ENCODE measurements at regions not wholly inside any gene's neighbourhood (a gene's known extent, or its start where the extent isn't known, plus 50 kb on each side); places are given as distances from the start of the nearest gene placed in this dataset.
"Not testable (repeated sequence)": the region's sequence is repeated elsewhere in the genome, so short reads cannot be mapped to it uniquely, and the experiment has no call there.

DNA sequence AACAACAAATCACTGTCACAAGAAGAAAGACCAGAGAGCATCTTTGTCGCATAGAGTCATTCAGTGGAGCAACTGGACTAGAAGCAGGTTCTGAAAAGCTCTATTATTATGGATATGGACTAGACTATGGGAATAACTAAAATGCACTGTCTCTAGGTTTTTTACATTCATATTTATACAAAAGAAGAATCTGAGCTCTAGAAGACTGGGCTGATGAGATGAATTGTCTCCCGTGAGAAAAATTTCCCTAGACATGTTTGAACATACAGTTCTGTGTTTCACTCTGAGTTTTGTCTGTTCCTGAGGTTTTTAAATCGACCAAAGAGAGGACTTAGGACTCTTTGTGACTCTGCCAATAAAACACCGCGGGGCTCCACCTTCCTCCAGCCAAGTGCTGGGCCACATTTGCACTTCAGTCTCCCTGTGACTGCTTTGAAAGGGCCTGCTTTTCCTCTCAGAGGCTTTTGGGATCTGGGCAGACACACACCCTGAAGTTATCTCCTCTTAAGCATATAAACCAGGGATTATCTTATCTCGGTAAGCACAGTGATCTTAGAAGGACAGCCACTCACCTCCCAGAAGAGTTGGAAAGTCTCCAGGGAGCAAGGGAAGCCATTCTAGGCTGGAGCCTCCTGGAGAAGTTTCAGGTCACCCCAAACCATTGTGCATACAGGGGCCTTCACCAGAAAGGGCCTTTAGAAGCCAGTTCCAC lies 101.0 kb upstream of the JCAD start:
- Histone ChIP-seq H2AFZ (replicated peaks) (peak overlapping the region; percentile 81), H3K4me2 (no peak overlapping the region), H3K4me3 (no peak overlapping the region), H4K20me1 (ENCODE audit: low read depth) (no peaks in the 10 kb centered on the region), H3K36me3 (no peaks in the 10 kb centered on the region), H3K9ac (no peak overlapping the region), H3K27me3 (no peaks in the 10 kb centered on the region), H3K4me1 (peaks cover 5% of the 10 kb centered on the region), H3K9me3 (ENCODE audit: low read depth) (no peaks in the 10 kb centered on the region), H3K27ac (no peak overlapping the region), H3K79me2 (ENCODE audit: low read depth) (no peaks in the 10 kb centered on the region), H3F3A (ENCODE audit: low read depth) (peaks cover 8% of the 10 kb centered on the region)
- DNase-seq (ENCODE audit: low spot score): no peak
- peaks cover 17% of the 10 kb centered on the region for H3K9me3 Mint-ChIP-seq
- peak overlapping the region; percentile 83 for H3K27ac Mint-ChIP-seq
- TF ChIP-seq EZH2 (IDR thresholded peaks at IDR 0.05): no peak
- TF ChIP-seq, protein P1, sequence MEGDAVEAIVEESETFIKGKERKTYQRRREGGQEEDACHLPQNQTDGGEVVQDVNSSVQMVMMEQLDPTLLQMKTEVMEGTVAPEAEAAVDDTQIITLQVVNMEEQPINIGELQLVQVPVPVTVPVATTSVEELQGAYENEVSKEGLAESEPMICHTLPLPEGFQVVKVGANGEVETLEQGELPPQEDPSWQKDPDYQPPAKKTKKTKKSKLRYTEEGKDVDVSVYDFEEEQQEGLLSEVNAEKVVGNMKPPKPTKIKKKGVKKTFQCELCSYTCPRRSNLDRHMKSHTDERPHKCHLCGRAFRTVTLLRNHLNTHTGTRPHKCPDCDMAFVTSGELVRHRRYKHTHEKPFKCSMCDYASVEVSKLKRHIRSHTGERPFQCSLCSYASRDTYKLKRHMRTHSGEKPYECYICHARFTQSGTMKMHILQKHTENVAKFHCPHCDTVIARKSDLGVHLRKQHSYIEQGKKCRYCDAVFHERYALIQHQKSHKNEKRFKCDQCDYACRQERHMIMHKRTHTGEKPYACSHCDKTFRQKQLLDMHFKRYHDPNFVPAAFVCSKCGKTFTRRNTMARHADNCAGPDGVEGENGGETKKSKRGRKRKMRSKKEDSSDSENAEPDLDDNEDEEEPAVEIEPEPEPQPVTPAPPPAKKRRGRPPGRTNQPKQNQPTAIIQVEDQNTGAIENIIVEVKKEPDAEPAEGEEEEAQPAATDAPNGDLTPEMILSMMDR (IDR thresholded peaks at IDR 0.05): no peak
- no peak for TF ChIP-seq EZH2phosphoT487 (IDR thresholded peaks at IDR 0.05)
- H3K36me3 Mint-ChIP-seq: no peaks in the 10 kb centered on the region
- H3K4me1 Mint-ChIP-seq: peaks cover 14% of the 10 kb centered on the region
- H3K4me3 Mint-ChIP-seq: no peak overlapping the region
- peaks cover 2% of the 10 kb centered on the region for H3K27me3 Mint-ChIP-seq (ENCODE audit: insufficient read depth, low read depth)

DNA sequence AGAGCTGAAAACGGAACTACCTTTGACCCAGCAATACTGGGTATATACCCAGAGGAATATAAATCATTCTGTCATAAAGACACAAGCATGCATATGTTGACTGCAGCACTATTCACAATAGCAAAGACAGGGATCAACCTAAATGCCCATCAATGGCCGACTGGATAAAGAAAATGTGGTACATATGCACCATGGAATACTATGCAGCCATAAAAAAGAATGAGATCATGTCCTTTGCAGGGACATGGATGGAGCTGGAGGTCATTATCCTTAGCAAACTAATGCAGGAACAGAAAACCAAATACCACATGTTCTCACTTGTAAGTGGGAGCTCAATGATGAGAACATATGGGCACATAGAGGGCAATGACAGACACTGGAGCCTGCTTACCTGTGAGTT lies 100.2 kb upstream of the JCAD start:
- not testable (repeated sequence) for H3K27me3 ChIP-seq; H3K4me2 ChIP-seq; H3F3A ChIP-seq (ENCODE audit: low read depth); H3K27me3 Mint-ChIP-seq (ENCODE audit: insufficient read depth, low read depth); H3K36me3 ChIP-seq; H3K9me3 ChIP-seq (ENCODE audit: low read depth); H2AFZ ChIP-seq (replicated peaks); H3K4me1 ChIP-seq; H4K20me1 ChIP-seq (ENCODE audit: low read depth); H3K9ac ChIP-seq; H3K27ac Mint-ChIP-seq; H3K79me2 ChIP-seq (ENCODE audit: low read depth); DNase-seq (ENCODE audit: low spot score); H3K36me3 Mint-ChIP-seq; H3K4me3 Mint-ChIP-seq; H3K4me3 ChIP-seq; H3K27ac ChIP-seq
- H3K9me3 Mint-ChIP-seq: peaks cover 21% of the 10 kb centered on the region
- peaks cover 21% of the 10 kb centered on the region for H3K4me1 Mint-ChIP-seq

GRCh38 chr10:30158325-30158960 lies 99.1 kb upstream of the JCAD start:
- Histone ChIP-seq H3K27ac (no peak overlapping the region), H3K9ac (no peak overlapping the region), H3F3A (ENCODE audit: low read depth) (peaks cover 8% of the 10 kb centered on the region), H3K79me2 (ENCODE audit: low read depth) (no peaks in the 10 kb centered on the region), H3K4me2 (no peak overlapping the region), H2AFZ (replicated peaks) (no peak overlapping the region), H3K4me3 (no peak overlapping the region), H3K36me3 (no peaks in the 10 kb centered on the region), H3K9me3 (ENCODE audit: low read depth) (no peaks in the 10 kb centered on the region), H3K4me1 (peaks cover 7% of the 10 kb centered on the region), H3K27me3 (no peaks in the 10 kb centered on the region), H4K20me1 (ENCODE audit: low read depth) (no peaks in the 10 kb centered on the region)
- no peak overlapping the region for H3K27ac Mint-ChIP-seq
- peaks cover 23% of the 10 kb centered on the region for H3K9me3 Mint-ChIP-seq
- H3K4me1 Mint-ChIP-seq: peaks cover 24% of the 10 kb centered on the region
- no peaks in the 10 kb centered on the region for H3K27me3 Mint-ChIP-seq (ENCODE audit: insufficient read depth, low read depth)
- H3K4me3 Mint-ChIP-seq: no peak overlapping the region
- DNase-seq (ENCODE audit: low spot score): no peak
- TF ChIP-seq, protein P1 (IDR thresholded peaks at IDR 0.05): no peak
- TF ChIP-seq EZH2 (IDR thresholded peaks at IDR 0.05): no peak
- TF ChIP-seq EZH2phosphoT487 (IDR thresholded peaks at IDR 0.05): no peak
- H3K36me3 Mint-ChIP-seq: no peaks in the 10 kb centered on the region

GRCh38 chr10:30155401-30155800 lies 96.0 kb upstream of the JCAD start:
- Histone ChIP-seq H3K36me3 (no peaks in the 10 kb centered on the region), H3K4me2 (no peak overlapping the region), H3K27me3 (no peaks in the 10 kb centered on the region), H3K9ac (no peak overlapping the region), H3K4me3 (no peak overlapping the region), H3K9me3 (ENCODE audit: low read depth) (no peaks in the 10 kb centered on the region), H4K20me1 (ENCODE audit: low read depth) (no peaks in the 10 kb centered on the region), H3K27ac (no peak overlapping the region), H3K4me1 (peaks cover 7% of the 10 kb centered on the region), H3F3A (ENCODE audit: low read depth) (peaks cover 4% of the 10 kb centered on the region), H3K79me2 (ENCODE audit: low read depth) (no peaks in the 10 kb centered on the region), H2AFZ (replicated peaks) (no peak overlapping the region)
- Mint-ChIP-seq H3K27ac (no peak overlapping the region), H3K4me3 (no peak overlapping the region), H3K9me3 (peaks cover 25% of the 10 kb centered on the region), H3K4me1 (peaks cover 21% of the 10 kb centered on the region), H3K36me3 (peaks cover 2% of the 10 kb centered on the region), H3K27me3 (ENCODE audit: insufficient read depth, low read depth) (no peaks in the 10 kb centered on the region)
- TF ChIP-seq EZH2 (IDR thresholded peaks at IDR 0.05): no peak
- TF ChIP-seq, protein P1 (IDR thresholded peaks at IDR 0.05): no peak
- no peak for TF ChIP-seq EZH2phosphoT487 (IDR thresholded peaks at IDR 0.05)
- DNase-seq (ENCODE audit: low spot score): no peak
